Nephron (organoid): ENCODE measurements at regions not wholly inside any gene's neighbourhood (a gene's known extent, or its start where the extent isn't known, plus 50 kb on each side); places are given as distances from the start of the nearest gene placed in this dataset.

ENCODE experiments used
- H3K27ac Mint-ChIP-seq, 3 experiments: 2 replicates each; pipeline ENCODE4 v1.8.0; 2020; ENCODE audit warnings: mixed read lengths in 3 of 3, mild to moderate bottlenecking in 2 of 3, moderate library complexity in 1 of 3
- H3K27me3 Mint-ChIP-seq: 2 replicates; pipeline ENCODE4 v1.8.0; 2021; ENCODE audit warnings: low read depth, mild to moderate bottlenecking, moderate library complexity, mixed read lengths
- H3K36me3 Mint-ChIP-seq: 2 replicates; pipeline ENCODE4 v1.8.0; 2020; ENCODE audit warnings: low read depth, mixed read lengths
- H3K4me1 Mint-ChIP-seq: 2 replicates; pipeline ENCODE4 v1.8.0; 2020; ENCODE audit warnings: mixed read lengths
- H3K4me3 Mint-ChIP-seq, 3 experiments: 2 replicates each; pipeline ENCODE4 v1.8.0; 2020; ENCODE audit warnings: mild to moderate bottlenecking in 3 of 3, mixed read lengths in 3 of 3, moderate library complexity in 2 of 3
- H3K9me3 Mint-ChIP-seq: 2 replicates; pipeline ENCODE4 v1.8.0; 2020; ENCODE audit warnings: mixed read lengths
- TF ChIP-seq, protein P1 (sequence below), 3 experiments: fragments of 200-600 bp; sonication (generic); IDR thresholded peaks; one replicate each; pipeline ENCODE4 v1.5.0; 2021; ENCODE audit warnings: antibody characterized with exemption in 3 of 3; ENCODE audit not compliant: unreplicated experiment in 3 of 3

DNA sequence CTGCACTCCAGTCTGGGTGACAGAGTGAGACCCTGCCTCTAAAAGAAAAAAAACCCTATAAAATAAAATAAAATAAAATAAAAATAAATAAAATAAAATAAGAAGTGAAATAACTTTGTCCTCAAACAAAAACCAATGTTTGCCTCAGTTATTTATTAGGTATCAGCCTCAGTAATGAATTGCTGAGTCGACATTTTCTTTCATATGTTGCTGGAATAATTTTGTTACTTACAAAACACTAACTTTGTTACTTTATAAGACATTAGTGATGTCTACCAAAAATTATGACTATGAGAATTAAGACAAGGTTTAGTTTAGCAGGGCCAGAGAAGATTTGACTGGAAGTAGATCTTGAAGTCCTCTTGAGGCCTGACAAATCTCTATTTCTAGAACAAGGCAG is 2074.5 kb upstream of the PCDH20 start:
- H3K27me3 Mint-ChIP-seq = no peaks in the 10 kb centered on the region
- H3K4me1 Mint-ChIP-seq = no peaks in the 10 kb centered on the region
- H3K4me3 Mint-ChIP-seq = no peak overlapping the region
- no peak overlapping the region for H3K27ac Mint-ChIP-seq
- H3K36me3 Mint-ChIP-seq = no peaks in the 10 kb centered on the region
- TF ChIP-seq, protein P1, sequence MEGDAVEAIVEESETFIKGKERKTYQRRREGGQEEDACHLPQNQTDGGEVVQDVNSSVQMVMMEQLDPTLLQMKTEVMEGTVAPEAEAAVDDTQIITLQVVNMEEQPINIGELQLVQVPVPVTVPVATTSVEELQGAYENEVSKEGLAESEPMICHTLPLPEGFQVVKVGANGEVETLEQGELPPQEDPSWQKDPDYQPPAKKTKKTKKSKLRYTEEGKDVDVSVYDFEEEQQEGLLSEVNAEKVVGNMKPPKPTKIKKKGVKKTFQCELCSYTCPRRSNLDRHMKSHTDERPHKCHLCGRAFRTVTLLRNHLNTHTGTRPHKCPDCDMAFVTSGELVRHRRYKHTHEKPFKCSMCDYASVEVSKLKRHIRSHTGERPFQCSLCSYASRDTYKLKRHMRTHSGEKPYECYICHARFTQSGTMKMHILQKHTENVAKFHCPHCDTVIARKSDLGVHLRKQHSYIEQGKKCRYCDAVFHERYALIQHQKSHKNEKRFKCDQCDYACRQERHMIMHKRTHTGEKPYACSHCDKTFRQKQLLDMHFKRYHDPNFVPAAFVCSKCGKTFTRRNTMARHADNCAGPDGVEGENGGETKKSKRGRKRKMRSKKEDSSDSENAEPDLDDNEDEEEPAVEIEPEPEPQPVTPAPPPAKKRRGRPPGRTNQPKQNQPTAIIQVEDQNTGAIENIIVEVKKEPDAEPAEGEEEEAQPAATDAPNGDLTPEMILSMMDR (IDR thresholded peaks at IDR 0.05; ENCODE audit: unreplicated experiment in 3 of 3) = no peak
- H3K9me3 Mint-ChIP-seq = no peaks in the 10 kb centered on the region

DNA sequence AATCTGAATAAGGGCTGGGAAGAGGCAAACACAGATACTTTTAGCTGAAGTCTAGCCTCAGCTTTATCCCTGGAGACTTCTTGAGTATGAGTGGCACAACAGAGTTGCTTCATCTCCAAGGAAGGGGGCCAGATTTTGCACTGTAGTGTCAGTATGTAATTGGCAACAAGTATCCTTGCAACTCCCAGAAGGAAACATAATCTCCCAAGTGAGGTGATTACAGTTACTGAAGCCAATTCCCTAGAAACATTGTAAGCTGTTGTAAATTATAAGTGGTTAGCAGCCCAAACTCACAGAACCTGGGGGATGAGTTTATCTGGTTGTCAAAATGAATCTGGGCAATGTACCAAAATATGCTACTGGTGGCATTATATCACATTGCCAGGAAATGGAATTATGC is 2065.7 kb upstream of the PCDH20 start:
- no peak overlapping the region for H3K27ac Mint-ChIP-seq
- TF ChIP-seq, protein P1 (IDR thresholded peaks at IDR 0.05; ENCODE audit: unreplicated experiment in 3 of 3) = no peak
- no peaks in the 10 kb centered on the region for H3K36me3 Mint-ChIP-seq
- H3K4me3 Mint-ChIP-seq = no peak overlapping the region
- no peaks in the 10 kb centered on the region for H3K27me3 Mint-ChIP-seq
- peaks cover 5% of the 10 kb centered on the region for H3K4me1 Mint-ChIP-seq
- no peaks in the 10 kb centered on the region for H3K9me3 Mint-ChIP-seq

DNA sequence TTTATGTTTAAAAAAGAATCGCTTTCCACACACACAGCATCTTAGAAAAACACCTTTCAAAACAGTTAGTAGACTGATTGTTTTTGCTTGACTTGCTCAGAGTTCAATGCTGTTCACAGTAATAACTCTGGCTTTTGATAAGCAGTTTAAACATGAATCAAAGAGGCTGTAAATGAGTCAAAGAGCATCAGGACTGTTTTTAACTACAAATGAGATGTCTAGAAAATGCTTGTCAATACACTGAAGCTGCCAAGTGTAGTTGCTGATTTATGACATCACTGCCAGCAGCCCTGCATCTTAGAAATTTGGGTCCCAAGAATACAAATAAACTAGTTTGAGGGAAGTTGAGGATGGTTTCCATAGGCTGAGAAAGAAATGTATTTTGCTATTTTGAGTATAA is 2057.1 kb upstream of the PCDH20 start:
- peaks cover 2% of the 10 kb centered on the region for H3K9me3 Mint-ChIP-seq
- H3K4me1 Mint-ChIP-seq = no peaks in the 10 kb centered on the region
- TF ChIP-seq, protein P1 (IDR thresholded peaks at IDR 0.05; ENCODE audit: unreplicated experiment in 3 of 3) = no peak

DNA sequence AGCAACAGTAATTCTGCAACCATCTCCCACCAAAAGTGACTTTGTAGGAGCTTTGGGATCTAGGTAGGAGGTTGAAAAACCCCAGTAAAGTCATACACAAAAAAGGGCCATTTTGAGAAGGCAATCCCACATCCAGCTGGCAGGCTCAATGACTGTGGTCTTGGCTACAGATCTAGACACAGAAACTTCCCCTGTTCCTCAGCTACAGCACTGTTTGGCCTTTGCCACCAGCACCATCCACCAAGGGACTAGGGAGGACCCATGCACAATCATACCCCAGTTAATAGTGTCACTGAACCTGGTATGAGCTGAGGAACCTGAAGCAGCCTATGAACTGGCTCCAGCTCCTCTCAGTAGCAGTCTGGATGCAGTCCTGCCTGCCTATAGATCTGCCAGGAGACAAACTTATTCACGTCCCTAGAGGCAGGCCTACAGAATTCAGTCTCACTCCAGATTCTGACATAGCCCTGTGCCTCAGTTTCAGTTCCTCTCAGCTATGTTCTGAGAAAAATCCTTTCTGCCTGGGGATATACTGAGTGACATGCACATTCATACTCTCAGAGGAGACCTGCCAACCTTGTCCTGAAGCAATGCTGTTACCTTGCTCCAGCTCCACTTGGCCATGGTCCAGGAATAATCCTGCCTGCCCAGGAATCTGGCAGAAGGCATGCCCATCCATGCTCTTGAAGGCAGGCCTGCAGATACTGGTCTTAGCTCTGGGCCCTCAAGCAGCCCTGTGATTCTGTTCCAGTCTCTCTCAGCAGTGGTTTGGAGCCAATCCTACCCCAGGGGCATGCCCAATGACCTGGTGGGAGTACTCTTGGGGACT is 2048.3 kb upstream of the PCDH20 start:
- Mint-ChIP-seq H3K27me3 (no peaks in the 10 kb centered on the region), H3K4me3 (no peak overlapping the region), H3K4me1 (no peaks in the 10 kb centered on the region), H3K9me3 (peaks cover 11% of the 10 kb centered on the region), H3K36me3 (no peaks in the 10 kb centered on the region), H3K27ac (no peak overlapping the region)
- TF ChIP-seq, protein P1 (IDR thresholded peaks at IDR 0.05; ENCODE audit: unreplicated experiment in 3 of 3) = no peak

More for the DNA sequence above, 2057.1 kb upstream of the PCDH20 start:
- H3K27me3 Mint-ChIP-seq = no peaks in the 10 kb centered on the region
- no peak overlapping the region for H3K4me3 Mint-ChIP-seq
- H3K27ac Mint-ChIP-seq = no peak overlapping the region
- no peaks in the 10 kb centered on the region for H3K36me3 Mint-ChIP-seq

DNA sequence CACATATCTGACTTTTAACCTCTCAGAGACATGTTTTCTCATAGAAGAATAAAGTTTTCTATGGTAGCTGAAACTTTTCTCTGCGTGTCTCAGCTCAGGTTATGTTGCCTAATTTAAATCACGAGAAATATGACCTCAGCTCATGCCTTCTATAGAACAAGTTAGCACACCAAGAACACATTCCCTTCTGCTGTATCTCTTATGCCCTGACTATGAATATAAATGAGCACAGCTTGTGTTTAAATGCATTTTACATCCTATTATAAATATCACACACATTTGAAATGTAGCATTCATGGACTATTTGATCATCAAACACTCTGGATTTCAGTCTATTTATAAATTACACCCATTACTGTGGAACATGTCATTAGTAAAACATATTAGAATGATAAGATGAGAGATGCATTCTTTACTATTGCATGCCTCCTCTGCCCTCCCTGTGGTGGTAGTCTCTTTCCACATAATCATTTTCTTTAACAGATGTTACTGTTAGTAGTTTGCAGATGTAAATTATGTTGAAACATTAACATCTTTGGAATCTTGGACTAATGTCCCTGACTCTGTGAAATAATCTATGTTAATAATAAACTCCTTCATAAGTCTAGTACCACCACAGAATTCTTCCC is 2044.9 kb upstream of the PCDH20 start:
- H3K4me3 Mint-ChIP-seq = no peak overlapping the region
- no peaks in the 10 kb centered on the region for H3K4me1 Mint-ChIP-seq
- H3K9me3 Mint-ChIP-seq = peaks cover 5% of the 10 kb centered on the region
- TF ChIP-seq, protein P1 (IDR thresholded peaks at IDR 0.05; ENCODE audit: unreplicated experiment in 3 of 3) = no peak
- H3K27ac Mint-ChIP-seq = peak overlapping the region in 2 of 3 experiments; percentile 2 to 30
- no peaks in the 10 kb centered on the region for H3K27me3 Mint-ChIP-seq
- H3K36me3 Mint-ChIP-seq = no peaks in the 10 kb centered on the region
